ENCODE measurements at regions not wholly inside any gene's neighbourhood (a gene's known extent, or its start where the extent isn't known, plus 50 kb on each side); places are given as distances from the start of the nearest gene placed in this dataset.
"Not testable (repeated sequence)": the region's sequence is repeated elsewhere in the genome, so short reads cannot be mapped to it uniquely, and the experiment has no call there.

- no peaks in the 10 kb centered on the region for H3K27me3 ChIP-seq (ENCODE audit: control insufficient read depth in 1 of 2, insufficient read depth in 2 of 2, low read length in 2 of 2)
- no peak overlapping the region for H3K4me3 ChIP-seq (ENCODE audit: low read depth in 1 of 2, low read length in 2 of 2)
- no peak overlapping the region for H3K27ac ChIP-seq (ENCODE audit: low read depth, low read length)
- no peaks in the 10 kb centered on the region for H3K9me3 ChIP-seq (ENCODE audit: control insufficient read depth in 1 of 2, low read length in 2 of 2)
- no peak overlapping the region for H3K9ac ChIP-seq (ENCODE audit: low read depth in 1 of 2, low read length in 2 of 2)
- no peaks in the 10 kb centered on the region for H3K4me1 ChIP-seq (ENCODE audit: control insufficient read depth in 1 of 2, insufficient read depth in 2 of 2, low read length in 2 of 2)
- H3K36me3 ChIP-seq (ENCODE audit: control insufficient read depth in 1 of 2, insufficient read depth in 2 of 2, low read length in 2 of 2) = no peaks in the 10 kb centered on the region
Observed at GRCh38 chr4:82138374-82138773, 235.4 kb downstream of the HNRNPD start.

- H3K4me3 ChIP-seq (ENCODE audit: low read depth in 1 of 2, low read length in 2 of 2) = no peak overlapping the region
Observed at GRCh38 chr4:82136161-82136801, 237.5 kb downstream of the HNRNPD start.

DNA sequence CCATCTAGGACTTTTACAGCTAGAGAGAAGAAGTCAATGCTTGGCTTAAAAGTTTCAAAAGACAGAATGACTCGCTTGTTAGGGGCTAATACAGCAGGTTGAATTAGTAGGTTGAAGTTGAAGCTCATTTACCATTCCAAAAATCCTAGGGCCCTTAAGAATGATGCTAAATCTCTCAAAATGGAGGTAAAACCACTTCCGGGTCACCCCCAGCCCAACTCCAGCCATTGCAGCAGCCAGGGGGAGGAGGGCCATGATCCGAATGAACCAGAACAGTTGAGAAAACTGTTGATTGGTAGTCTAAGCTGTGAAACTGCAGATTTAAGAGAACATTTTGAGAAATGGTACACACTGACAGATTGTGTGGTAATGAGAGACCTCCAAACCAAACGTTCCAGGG lies 245.4 kb downstream of the HNRNPD start:
- H3K4me3 ChIP-seq (ENCODE audit: low read depth in 1 of 2, low read length in 2 of 2) = no peak overlapping the region
- no peaks in the 10 kb centered on the region for H3K4me1 ChIP-seq (ENCODE audit: control insufficient read depth in 1 of 2, insufficient read depth in 2 of 2, low read length in 2 of 2)
- H3K36me3 ChIP-seq (ENCODE audit: control insufficient read depth in 1 of 2, insufficient read depth in 2 of 2, low read length in 2 of 2) = no peaks in the 10 kb centered on the region
- H3K9me3 ChIP-seq (ENCODE audit: control insufficient read depth in 1 of 2, low read length in 2 of 2) = no peaks in the 10 kb centered on the region
- no peak overlapping the region for H3K27ac ChIP-seq (ENCODE audit: low read depth, low read length)
- H3K27me3 ChIP-seq (ENCODE audit: control insufficient read depth in 1 of 2, insufficient read depth in 2 of 2, low read length in 2 of 2) = no peaks in the 10 kb centered on the region
- H3K9ac ChIP-seq (ENCODE audit: low read depth in 1 of 2, low read length in 2 of 2) = no peak overlapping the region

More at GRCh38 chr4:82136161-82136801, 237.5 kb downstream of the HNRNPD start:
- Histone ChIP-seq H3K36me3 (ENCODE audit: control insufficient read depth in 1 of 2, insufficient read depth in 2 of 2, low read length in 2 of 2) (no peaks in the 10 kb centered on the region), H3K4me1 (ENCODE audit: control insufficient read depth in 1 of 2, insufficient read depth in 2 of 2, low read length in 2 of 2) (no peaks in the 10 kb centered on the region), H3K9ac (ENCODE audit: low read depth in 1 of 2, low read length in 2 of 2) (no peak overlapping the region), H3K27me3 (ENCODE audit: control insufficient read depth in 1 of 2, insufficient read depth in 2 of 2, low read length in 2 of 2) (no peaks in the 10 kb centered on the region), H3K9me3 (ENCODE audit: control insufficient read depth in 1 of 2, low read length in 2 of 2) (no peaks in the 10 kb centered on the region), H3K27ac (ENCODE audit: low read depth, low read length) (no peak overlapping the region)

DNA sequence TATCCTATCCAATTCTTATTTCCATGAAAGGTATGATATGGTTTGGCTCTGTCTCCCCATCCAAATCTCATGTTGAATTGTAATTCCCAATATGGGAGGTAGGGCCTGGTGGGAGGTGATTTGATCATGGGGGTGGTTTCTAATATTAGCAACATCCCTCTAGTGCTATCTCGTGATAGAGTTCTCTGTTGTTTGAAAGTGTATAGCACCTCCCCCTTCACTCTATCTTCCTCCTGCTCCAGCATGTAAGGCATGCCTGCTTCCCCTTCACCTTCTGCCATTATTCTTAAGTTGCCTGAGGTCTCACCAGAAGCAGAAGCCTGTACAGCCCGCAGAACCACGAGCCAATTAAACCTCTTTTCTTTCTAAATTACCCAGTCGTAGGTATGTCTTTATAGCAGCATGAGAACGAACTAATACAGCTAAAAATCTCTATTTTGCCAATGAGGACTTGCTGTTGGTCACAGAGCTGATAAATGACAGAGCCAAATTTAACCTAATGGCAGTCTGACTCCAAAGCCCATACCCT lies 247.2 kb downstream of the HNRNPD start:
- Histone ChIP-seq H3K9ac (ENCODE audit: low read depth in 1 of 2, low read length in 2 of 2) (no peak overlapping the region), H3K36me3 (ENCODE audit: control insufficient read depth in 1 of 2, insufficient read depth in 2 of 2, low read length in 2 of 2) (no peaks in the 10 kb centered on the region), H3K4me3 (ENCODE audit: low read depth in 1 of 2, low read length in 2 of 2) (no peak overlapping the region), H3K27ac (ENCODE audit: low read depth, low read length) (no peak overlapping the region), H3K4me1 (ENCODE audit: control insufficient read depth in 1 of 2, insufficient read depth in 2 of 2, low read length in 2 of 2) (no peaks in the 10 kb centered on the region), H3K27me3 (ENCODE audit: control insufficient read depth in 1 of 2, insufficient read depth in 2 of 2, low read length in 2 of 2) (no peaks in the 10 kb centered on the region), H3K9me3 (ENCODE audit: control insufficient read depth in 1 of 2, low read length in 2 of 2) (no peaks in the 10 kb centered on the region)

- Histone ChIP-seq H3K9ac (ENCODE audit: low read depth in 1 of 2, low read length in 2 of 2) (no peak overlapping the region), H3K4me3 (ENCODE audit: low read depth in 1 of 2, low read length in 2 of 2) (no peak overlapping the region), H3K9me3 (ENCODE audit: control insufficient read depth in 1 of 2, low read length in 2 of 2) (no peaks in the 10 kb centered on the region), H3K27ac (ENCODE audit: low read depth, low read length) (no peak overlapping the region), H3K4me1 (ENCODE audit: control insufficient read depth in 1 of 2, insufficient read depth in 2 of 2, low read length in 2 of 2) (no peaks in the 10 kb centered on the region), H3K27me3 (ENCODE audit: control insufficient read depth in 1 of 2, insufficient read depth in 2 of 2, low read length in 2 of 2) (no peaks in the 10 kb centered on the region), H3K36me3 (ENCODE audit: control insufficient read depth in 1 of 2, insufficient read depth in 2 of 2, low read length in 2 of 2) (no peaks in the 10 kb centered on the region)
Observed at GRCh38 chr4:82125787-82126297, 247.9 kb downstream of the HNRNPD start.

GRCh38 chr4:82124932-82125786 lies 248.6 kb downstream of the HNRNPD start:
- no peak overlapping the region for H3K4me3 ChIP-seq (ENCODE audit: low read depth in 1 of 2, low read length in 2 of 2)
- no peaks in the 10 kb centered on the region for H3K27me3 ChIP-seq (ENCODE audit: control insufficient read depth in 1 of 2, insufficient read depth in 2 of 2, low read length in 2 of 2)
- H3K4me1 ChIP-seq (ENCODE audit: control insufficient read depth in 1 of 2, insufficient read depth in 2 of 2, low read length in 2 of 2) = no peaks in the 10 kb centered on the region
- no peak overlapping the region for H3K27ac ChIP-seq (ENCODE audit: low read depth, low read length)
- H3K36me3 ChIP-seq (ENCODE audit: control insufficient read depth in 1 of 2, insufficient read depth in 2 of 2, low read length in 2 of 2) = no peaks in the 10 kb centered on the region
- H3K9ac ChIP-seq (ENCODE audit: low read depth in 1 of 2, low read length in 2 of 2) = no peak overlapping the region
- H3K9me3 ChIP-seq (ENCODE audit: control insufficient read depth in 1 of 2, low read length in 2 of 2) = no peaks in the 10 kb centered on the region

GRCh38 chr4:82124365-82124764 lies 249.4 kb downstream of the HNRNPD start:
- Histone ChIP-seq H3K36me3 (ENCODE audit: control insufficient read depth in 1 of 2, insufficient read depth in 2 of 2, low read length in 2 of 2) (no peaks in the 10 kb centered on the region), H3K27ac (ENCODE audit: low read depth, low read length) (no peak overlapping the region), H3K4me1 (ENCODE audit: control insufficient read depth in 1 of 2, insufficient read depth in 2 of 2, low read length in 2 of 2) (no peaks in the 10 kb centered on the region), H3K9me3 (ENCODE audit: control insufficient read depth in 1 of 2, low read length in 2 of 2) (no peaks in the 10 kb centered on the region), H3K9ac (ENCODE audit: low read depth in 1 of 2, low read length in 2 of 2) (no peak overlapping the region), H3K4me3 (ENCODE audit: low read depth in 1 of 2, low read length in 2 of 2) (no peak overlapping the region), H3K27me3 (ENCODE audit: control insufficient read depth in 1 of 2, insufficient read depth in 2 of 2, low read length in 2 of 2) (no peaks in the 10 kb centered on the region)

DNA sequence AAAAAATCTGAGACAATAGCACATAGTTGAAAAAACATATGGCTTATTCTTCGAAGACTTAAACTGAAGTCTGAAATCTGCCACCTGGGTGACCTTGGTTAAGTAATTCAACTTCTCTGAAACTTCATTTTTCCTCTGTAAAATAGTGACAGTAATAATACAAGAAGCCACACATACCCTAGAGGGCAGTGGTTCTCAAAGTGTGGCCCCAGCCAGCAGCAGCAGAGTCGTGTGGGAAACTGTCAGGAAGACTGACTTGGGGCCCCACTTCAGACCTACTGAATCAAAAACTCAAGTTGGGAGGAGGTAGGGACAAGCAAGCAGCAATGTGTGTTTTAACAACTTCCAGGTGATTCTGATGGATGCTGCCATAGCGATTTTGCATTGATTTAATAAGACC lies 249.9 kb downstream of the HNRNPD start:
- H3K27me3 ChIP-seq (ENCODE audit: control insufficient read depth in 1 of 2, insufficient read depth in 2 of 2, low read length in 2 of 2) = no peaks in the 10 kb centered on the region
- no peak overlapping the region for H3K4me3 ChIP-seq (ENCODE audit: low read depth in 1 of 2, low read length in 2 of 2)
- no peak overlapping the region for H3K27ac ChIP-seq (ENCODE audit: low read depth, low read length)
- H3K9me3 ChIP-seq (ENCODE audit: control insufficient read depth in 1 of 2, low read length in 2 of 2) = no peaks in the 10 kb centered on the region
- no peaks in the 10 kb centered on the region for H3K4me1 ChIP-seq (ENCODE audit: control insufficient read depth in 1 of 2, insufficient read depth in 2 of 2, low read length in 2 of 2)
- no peak overlapping the region for H3K9ac ChIP-seq (ENCODE audit: low read depth in 1 of 2, low read length in 2 of 2)
- H3K36me3 ChIP-seq (ENCODE audit: control insufficient read depth in 1 of 2, insufficient read depth in 2 of 2, low read length in 2 of 2) = no peaks in the 10 kb centered on the region

GRCh38 chr4:82115183-82115582 lies 258.6 kb downstream of the HNRNPD start:
- H3K9me3 ChIP-seq (ENCODE audit: control insufficient read depth in 1 of 2, low read length in 2 of 2); H3K27ac ChIP-seq (ENCODE audit: low read depth, low read length); H3K4me1 ChIP-seq (ENCODE audit: control insufficient read depth in 1 of 2, insufficient read depth in 2 of 2, low read length in 2 of 2); H3K36me3 ChIP-seq (ENCODE audit: control insufficient read depth in 1 of 2, insufficient read depth in 2 of 2, low read length in 2 of 2); H3K9ac ChIP-seq (ENCODE audit: low read depth in 1 of 2, low read length in 2 of 2); H3K4me3 ChIP-seq (ENCODE audit: low read depth in 1 of 2, low read length in 2 of 2); H3K27me3 ChIP-seq (ENCODE audit: control insufficient read depth in 1 of 2, insufficient read depth in 2 of 2, low read length in 2 of 2): not testable (repeated sequence)

DNA sequence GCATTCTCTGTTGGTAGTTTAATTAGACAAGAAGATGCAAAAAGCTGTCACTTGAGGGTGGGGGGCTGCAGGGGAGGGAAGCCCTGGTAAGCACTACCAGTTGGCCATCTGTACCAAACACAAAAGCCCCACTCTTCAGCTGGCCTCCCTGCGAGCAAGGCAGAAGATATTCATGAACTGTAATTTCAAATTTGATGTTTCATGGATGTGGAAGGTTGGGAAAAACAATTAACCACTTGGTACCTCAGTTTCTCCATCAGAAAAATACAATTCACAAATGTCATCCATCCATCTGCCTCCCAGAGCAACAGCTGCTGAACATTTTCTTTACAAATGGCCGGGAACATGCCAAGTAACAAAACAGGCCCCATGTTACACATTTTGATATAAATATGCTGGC lies 265.3 kb downstream of the HNRNPD start:
- no peak overlapping the region for H3K27ac ChIP-seq (ENCODE audit: low read depth, low read length)
- no peaks in the 10 kb centered on the region for H3K9me3 ChIP-seq (ENCODE audit: control insufficient read depth in 1 of 2, low read length in 2 of 2)
- H3K36me3 ChIP-seq (ENCODE audit: control insufficient read depth in 1 of 2, insufficient read depth in 2 of 2, low read length in 2 of 2) = no peaks in the 10 kb centered on the region
- no peak overlapping the region for H3K4me3 ChIP-seq (ENCODE audit: low read depth in 1 of 2, low read length in 2 of 2)
- no peaks in the 10 kb centered on the region for H3K27me3 ChIP-seq (ENCODE audit: control insufficient read depth in 1 of 2, insufficient read depth in 2 of 2, low read length in 2 of 2)
- no peaks in the 10 kb centered on the region for H3K4me1 ChIP-seq (ENCODE audit: control insufficient read depth in 1 of 2, insufficient read depth in 2 of 2, low read length in 2 of 2)
- H3K9ac ChIP-seq (ENCODE audit: low read depth in 1 of 2, low read length in 2 of 2) = no peak overlapping the region

All from duodenal mucosa (tissue), 2 donors.